NCI-H460 (cell line): ENCODE measurements at regions not wholly inside any gene's neighbourhood (a gene's known extent, or its start where the extent isn't known, plus 50 kb on each side); places are given as distances from the start of the nearest gene placed in this dataset.

Source experiments
- DNase-seq: peaks from one replicate; pipeline ENCODE4 v3.0.0-alpha.2; 2016; ENCODE audit warnings: low read depth; ENCODE audit errors: extremely low read depth

DNA sequence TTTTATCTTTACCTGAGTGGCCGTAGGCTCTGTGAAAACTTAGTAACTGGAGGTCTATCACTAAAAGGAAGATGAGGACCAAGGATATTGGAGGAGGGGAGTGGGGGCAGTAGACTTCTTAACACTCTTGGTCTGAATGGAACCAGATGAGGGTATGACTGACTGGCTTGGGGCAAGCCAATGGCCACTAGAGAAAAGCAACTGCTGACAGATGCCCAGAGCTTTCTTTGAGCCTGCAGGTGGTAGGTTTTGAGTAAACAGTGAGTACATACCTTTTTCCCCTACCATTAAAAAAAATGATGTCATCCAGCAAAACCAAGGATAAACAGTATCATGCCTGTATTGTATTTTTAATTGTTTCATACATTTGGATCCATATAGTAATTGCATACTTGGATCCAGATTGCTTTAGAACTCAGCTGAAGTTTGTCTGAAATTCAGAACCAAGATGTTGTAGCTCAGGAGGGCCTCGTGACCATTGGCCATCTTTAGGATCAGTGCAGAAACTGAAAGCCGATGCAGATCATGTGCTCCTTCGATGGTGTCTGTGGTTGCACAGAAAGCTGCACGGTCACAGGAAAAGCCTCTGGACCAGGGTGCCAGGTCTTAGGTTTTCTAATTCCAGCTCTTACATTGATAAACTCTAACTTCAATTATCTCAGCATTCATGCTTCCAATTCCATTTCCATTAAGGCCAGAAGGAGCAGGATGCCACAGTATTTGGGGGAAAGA, 131.0 kb downstream of the PDGFRA start:
- DNase-seq: no peak

DNA sequence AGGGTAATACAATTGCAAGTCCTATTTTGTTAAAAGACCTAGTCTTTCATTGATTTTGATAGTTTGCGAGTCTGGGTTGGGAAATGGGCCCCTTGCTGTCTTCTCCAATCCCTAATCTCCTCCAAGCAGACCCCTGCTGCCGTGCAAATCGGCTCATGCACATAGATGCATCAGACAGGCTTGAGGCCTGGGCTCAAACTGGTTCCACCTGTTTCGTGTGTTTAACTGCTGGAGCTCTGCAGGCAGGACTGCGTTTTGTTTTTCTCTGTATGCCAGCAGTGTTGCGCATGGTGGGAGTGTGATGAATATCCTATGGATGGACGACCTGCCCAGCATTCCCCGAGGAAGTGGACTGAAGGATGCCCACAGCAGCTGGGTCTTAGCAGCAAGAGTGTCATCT, 133.9 kb downstream of the PDGFRA start:
- no peak for DNase-seq

DNA sequence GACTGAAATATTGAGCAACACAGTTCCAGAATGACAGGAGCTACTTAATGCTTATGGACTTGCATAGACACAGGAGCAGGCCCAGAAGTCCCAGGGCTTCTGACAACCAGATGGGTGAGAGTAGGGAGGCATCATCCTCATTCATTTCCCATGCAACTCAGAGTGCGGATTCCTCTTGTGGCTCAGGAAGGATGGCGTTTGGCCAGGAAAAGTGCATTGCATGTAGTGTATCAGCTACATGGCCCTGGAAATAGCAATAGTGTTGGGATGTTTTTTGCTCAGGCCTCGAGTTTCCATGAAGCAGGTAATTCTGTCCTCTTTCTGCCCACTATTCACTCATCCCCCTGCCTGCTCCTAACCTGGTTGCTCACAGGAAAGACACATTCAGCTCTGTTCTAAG, 136.6 kb downstream of the PDGFRA start:
- no peak for DNase-seq

DNA sequence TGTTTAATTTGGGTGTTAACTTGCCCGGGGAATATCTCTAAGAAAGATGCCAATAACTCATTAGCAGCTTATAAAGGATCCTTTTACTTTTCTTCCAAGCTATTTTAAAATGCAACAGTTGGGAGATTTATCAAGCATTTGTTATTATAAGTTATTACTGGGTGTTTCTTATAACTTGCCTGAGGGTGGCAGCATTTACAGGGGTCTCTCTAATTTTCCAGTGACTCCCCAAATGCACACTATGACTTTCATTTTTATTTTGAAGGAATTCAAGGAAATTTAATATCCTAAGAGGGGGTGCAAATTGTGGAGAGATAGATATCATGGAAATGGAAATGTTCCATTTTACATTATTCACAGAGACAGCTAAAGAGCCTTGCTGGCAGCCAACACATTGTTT, 138.0 kb downstream of the PDGFRA start:
- no peak for DNase-seq

DNA sequence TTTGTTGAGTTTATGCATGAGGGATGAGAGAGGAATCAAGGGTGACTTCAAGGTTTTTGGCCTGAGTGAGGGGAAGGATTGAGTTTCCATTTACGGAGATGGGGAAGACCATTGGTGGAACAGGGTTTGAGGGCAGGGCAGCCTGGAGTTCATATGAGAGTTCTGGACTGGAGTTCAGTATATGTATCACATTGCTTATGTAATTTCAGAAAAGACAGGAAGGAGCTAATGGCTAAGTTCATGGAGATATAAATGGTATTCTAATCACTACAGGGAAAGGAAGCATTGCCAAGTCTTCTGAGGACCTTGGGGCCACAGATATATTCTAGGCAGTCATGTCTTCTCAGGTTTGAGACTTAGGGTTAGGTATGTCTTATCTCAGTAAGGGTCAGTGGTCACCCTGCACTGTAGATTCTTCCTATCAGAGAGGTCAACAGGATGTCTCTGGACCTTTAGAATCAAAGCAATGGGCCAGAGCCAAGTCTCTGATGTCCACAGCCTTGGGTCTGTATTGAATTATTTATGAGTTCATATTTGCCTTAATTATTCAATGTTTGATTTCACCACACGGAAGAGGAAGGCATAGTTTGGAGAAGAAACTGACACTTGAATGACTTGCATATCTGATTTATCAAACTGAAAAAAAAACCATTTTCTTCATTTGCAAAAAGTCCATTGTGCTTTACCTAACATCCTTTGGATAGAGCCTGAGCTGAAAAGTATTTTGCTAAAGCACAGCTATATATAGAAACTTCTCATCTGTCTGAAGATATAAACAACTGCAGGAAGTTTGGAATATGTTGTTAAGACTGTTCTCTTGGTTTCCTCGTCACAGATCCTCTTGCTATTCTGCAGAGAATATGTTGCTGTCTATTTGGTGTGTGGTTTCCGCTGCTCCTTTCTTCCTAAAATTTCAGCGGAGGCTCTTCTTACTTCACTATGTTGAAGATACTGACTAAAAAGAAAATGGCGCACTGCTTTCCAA, 139.5 kb downstream of the PDGFRA start:
- DNase-seq: no peak

DNA sequence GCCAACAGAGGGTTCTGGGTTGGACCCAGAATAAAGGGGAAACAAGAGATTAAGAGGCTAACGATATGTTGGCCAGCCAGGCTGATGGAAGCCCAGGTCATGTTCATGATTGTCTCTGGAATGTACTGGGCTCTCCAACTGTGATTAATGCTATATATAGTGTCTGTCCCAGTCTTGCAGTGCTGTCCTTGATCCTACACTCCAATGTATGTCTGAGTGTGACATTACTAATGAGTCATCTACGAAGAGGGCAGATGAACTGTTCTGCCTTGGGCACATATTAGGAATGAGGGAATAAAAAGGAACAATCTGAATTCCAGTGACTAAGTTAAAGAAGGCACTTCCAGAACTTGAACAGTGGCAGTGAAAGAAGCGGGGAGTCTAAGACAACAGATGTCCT, 142.1 kb downstream of the PDGFRA start:
- DNase-seq: no peak

DNA sequence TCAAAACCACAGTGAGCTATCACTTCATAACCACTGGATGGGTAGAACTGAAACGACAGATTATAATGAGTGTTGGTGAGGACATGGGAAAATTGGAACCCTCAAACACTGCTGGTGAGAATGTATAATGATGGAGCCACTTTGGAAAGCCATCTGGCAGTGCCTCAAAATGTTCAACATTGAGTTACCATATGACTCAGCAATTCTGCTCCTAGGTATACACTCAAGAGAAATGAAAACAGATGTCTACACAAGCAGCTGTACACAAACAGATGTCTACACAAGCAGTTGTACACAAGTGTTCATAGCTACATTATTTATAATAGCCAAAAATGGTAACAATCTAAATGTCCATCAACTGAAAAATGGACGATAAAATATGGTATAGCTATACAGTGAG, 143.9 kb downstream of the PDGFRA start:
- no peak for DNase-seq

DNA sequence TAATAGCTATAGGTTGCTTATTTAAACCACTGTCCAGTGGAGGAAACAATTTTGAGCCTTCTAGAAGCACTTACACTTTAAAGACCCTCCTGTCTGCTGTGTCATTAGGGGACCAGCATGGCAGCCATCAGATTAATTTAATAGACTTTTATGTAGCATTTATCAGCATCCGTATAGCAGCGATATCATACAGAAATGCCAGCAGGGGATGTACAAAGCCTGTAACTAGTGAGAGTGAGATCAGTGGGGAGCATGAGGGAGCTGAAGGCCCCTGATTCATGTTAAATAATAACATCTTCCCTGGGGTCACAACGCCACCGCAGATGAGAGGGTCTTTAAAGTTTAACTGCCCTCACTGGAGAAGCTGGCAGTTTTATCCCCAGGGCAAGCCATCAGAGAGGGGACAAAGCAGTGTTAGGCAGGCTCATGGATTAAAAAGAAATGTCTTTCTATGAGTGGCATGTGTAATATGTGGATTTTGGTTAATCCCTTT, 144.7 kb downstream of the PDGFRA start:
- no peak for DNase-seq

DNA sequence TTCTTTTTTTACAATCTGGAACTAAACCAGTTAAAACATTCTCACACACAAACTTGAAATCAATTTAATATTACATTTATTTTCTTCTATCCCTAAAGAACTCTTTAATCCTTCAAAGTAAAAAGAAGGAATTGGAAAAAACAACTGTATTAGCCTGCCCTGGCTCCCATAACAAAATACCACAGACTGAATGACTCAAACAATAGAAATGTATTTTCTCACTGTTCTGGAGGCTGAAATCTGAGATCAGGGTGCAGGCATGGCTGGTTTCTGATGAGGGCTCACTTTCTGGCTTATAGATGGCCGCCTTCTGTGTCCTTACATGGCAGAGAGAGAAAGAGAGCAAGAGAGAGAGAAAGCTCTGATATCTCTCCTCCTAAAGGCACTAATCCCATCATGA, 149.4 kb downstream of the PDGFRA start:
- no peak for DNase-seq

DNA sequence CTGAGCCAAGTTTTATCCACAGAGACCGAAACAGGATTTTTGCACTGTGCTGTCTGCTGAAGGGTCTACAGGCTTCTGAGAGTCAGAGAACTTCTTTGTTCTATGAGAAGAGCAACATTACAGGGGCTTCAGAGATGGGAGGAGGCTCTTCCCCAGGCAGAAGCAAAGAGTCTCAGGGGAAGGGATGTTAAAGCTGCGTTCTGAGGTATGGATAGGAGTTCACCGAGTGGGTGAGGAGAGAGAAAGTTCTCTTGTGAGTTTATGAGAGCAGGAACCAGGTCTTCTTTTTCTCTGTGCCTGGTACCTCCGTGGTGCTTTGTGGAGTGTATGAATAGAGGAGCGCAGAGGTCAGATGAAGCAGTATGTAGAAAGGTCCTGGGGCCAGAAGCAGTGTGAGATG, 155.1 kb downstream of the PDGFRA start:
- no peak for DNase-seq

DNA sequence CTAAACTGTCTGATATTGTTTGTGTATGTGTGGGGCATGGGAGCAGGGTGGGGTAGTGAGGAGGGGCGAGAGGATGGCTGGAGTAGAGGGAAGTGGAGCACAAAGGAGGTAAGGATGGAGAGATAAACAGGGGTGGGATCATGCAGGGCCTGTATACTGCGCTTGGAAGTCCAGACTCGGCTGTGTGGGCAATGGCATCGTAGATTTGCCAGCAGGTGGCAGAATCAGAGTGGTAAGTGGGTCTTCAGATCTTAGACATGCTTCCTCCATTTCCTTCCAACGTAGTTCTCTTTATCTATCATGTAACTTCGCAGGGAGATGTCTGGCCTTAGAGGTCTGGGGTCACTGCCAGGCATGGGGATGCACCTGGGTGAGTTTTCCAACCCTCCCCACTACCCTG, 155.5 kb downstream of the PDGFRA start:
- no peak for DNase-seq

DNA sequence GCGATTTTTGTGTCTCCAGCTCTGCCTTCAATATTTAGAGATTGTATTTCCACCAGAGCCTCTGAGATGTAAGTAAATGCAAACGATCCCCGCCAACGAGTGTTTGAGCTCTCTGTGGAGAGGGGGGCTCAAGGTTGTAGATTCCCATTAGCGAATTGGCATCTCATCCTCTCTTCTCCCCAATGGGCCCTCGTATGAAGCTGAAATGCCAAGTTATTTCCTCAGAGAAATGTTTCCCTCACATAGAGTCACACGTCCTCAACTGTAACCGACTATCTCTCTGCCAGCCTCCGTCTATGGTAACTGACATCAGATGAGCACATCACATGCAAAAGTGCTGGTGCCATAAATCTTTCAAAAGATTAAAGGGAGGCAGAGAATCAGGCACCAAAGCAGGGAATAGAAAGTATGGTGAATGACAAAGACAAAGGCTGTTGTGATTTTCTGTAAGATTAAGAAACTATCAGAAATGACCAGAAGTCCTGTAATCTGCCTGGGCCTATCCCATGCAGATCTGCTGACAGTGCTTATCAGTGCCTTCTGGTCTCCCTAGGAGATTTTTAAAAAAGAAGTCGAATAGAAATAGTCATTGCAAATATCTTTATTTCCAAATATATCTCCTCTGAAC, 157.1 kb downstream of the PDGFRA start:
- DNase-seq: no peak

DNA sequence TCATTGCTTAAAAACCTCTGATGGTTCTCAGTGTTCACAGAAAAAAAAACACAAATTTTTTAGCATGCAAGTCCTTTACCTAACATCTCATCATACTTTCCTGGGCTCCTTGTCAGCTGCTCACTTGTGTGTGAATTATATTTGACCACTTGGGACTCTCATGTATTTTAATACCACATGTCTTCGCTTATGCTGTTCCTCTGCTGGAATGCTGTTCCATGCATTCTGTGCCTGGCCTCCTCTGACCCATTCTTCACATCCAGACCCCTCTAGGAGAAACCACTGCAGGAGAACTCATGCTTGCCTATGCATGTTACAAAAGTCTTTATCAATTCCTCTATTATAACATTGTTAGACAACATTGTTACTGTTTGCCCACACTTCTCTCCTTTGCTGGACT, 157.6 kb downstream of the PDGFRA start:
- DNase-seq: no peak

DNA sequence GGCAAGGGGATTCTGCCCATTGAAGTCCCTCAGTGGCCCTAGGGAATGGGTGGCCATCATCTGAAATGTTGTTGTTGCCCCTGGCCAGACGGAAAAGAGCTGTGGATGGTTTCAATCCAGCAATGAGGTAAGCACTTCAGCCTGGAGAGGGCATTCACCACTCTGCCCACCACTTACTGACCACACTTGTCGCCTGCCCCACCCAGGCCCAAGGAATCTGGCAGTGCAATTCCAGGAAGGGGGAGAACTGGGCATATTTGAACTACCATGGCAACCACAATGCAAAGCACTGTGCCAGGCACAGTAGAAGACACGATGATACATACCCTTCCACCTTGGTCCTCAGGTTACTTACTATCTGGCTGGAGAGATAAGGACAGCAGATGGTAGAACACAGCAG, 161.6 kb downstream of the PDGFRA start:
- DNase-seq: no peak

DNA sequence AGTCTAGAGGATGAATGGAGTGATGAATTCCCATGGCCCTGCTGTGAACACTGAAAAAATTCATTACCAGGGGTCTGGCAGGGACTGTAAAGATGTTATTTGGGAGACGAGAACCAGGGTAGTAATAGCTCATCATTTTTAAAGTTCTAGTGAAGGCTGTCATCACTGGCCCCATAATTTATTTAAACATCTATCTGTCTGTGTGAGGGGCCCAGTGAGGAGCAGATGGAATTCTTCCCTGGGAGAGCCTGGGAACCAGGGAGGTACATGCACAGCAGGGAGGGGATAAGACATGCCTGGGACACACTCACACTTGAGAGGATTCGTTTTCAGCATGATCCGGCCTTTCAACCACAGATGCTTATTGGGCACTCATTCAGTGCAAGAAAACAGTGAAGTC, 162.0 kb downstream of the PDGFRA start:
- DNase-seq: no peak

DNA sequence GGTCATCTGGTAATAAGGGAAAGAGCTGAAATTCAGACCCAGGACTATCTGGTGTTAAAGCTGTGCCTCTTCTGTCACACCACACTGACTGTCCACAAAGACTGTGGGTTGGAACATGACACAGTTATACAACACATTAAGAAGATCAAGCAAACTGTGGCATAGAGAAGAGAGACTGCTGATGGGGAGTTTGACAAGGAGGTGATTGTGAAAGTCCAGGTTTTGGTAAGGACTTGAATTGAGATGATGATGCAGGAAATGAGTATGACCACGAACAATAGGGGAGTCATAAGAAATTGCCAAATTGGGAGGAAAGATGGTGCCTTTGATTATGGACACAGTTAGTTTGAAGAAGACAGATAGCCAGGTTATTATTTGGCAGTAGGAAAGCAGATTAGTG, 163.4 kb downstream of the PDGFRA start:
- DNase-seq: no peak

DNA sequence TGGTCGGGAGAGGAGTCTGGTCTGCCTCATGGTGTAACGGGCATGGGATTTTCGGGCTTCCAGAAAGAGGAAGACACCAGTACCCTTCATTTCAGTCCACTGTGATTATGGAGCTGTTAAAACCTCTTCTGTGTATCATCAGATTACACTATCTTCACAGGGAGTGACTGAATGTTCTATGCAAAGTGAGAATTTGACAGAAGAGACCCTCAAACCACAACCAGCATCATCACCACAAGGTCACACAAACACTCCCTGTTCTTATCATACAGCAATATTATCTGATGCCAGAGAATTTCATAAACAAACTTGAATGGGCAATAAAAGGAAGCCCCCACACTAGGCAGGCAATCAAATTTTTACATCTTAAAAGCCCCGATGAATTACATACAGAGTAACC, 164.2 kb downstream of the PDGFRA start:
- DNase-seq: no peak

DNA sequence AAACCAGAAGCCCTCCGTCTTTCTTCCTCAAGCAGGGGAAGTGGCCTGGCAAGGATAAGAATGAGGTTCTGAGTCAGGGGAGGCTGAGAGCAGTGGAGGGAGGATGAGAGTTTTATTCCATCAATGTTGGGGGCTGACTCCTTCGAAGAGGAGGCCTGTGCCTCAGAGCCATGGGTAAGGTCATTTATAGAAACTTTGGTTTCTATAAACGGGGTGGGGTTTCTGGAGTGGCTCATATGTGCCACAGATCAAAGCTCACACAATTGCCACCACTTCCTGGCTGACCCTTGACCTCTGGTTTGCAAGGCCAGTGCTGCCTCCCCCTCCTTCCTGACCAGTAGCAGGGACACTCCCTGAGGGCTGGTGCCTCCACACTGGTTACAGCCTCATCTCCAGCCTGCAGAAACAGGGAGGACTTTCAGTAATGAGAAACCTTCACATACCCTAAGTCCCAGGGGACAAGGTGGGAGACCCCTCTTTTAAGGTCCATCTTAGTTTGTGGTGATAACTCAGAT, 166.0 kb downstream of the PDGFRA start:
- DNase-seq: no peak

DNA sequence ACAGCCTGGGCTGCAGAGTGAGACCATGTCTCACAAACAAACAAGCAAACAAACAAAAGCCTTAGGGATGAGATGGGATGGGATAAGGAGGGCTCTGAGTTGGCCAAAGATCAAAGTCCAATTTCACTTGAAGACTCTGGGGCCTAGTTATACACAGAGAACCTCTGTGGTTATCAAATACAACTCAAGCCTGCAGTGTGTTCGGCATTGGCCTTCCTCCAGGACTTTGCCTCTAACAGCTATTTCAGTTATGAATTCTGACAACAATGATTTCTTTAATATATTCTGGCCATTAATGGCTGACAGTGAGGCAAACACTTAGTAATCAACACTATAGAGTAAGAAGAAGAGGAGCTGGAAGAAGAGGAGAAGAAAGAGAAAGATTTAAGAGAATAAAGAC, 171.1 kb downstream of the PDGFRA start:
- DNase-seq: no peak

DNA sequence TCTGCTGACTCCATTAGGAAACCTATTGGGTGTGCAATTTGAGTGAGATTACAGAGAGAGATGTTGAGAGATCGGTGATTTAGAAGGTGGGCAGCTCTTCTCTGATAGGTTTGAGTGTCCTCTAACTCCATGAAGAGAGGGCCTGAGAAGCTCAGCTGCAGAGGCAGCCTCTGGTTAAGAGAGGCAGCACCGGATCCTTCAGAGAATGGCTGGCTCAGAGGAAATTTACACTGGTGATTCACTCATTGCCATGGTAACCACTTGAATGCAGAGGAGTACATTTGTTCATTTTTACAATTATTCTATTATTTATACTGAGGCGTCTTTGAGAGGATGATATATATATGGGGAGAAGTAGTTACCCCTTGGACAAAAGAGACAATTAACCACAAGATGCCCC, 171.7 kb downstream of the PDGFRA start:
- no peak for DNase-seq

DNA sequence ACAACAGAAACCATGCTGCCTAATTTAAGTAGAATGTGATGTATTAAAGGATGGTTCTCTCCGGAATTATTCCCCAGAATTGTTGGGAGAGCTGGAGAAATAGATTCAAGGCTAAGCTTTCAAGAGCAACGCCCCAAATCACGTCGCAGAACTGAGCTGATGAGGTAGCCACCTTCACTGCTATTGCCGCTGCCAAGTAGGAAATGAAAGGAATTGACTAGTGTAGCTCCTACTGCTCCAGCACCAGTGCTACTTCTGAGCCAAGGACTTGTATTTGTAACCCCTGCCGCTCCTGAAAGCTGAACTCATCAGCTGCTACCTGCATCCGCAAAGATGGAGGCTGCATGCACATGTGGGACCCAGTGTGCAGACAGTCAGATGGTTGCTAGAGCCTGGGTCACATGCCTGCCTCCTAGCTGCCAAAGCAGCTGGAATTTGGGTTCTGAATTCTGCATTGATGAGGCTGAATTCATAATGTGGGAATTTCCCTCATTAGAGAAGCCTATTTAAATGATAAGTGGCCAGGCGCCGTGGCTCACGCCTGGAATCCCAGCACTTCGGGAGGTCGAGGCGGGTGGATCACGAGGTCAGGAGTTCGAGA, 173.9 kb downstream of the PDGFRA start:
- DNase-seq: no peak
